OCI-LY1 (cell line): ENCODE measurements at regions not wholly inside any gene's neighbourhood (a gene's known extent, or its start where the extent isn't known, plus 50 kb on each side); places are given as distances from the start of the nearest gene placed in this dataset.

Experiments used
- H2AFZ ChIP-seq: fragments of 200-600 bp; sonication (generic), shearing (Covaris generic); 2 replicates; pipeline ENCODE4 v1.6.0; 2014; ENCODE audit warnings: antibody characterized with exemption, mild to moderate bottlenecking, low read length
- H3F3A ChIP-seq: fragments of 200-600 bp; sonication (generic), shearing (Covaris generic); 2 replicates; pipeline ENCODE4 v1.6.0; 2014; ENCODE audit warnings: mild to moderate bottlenecking, antibody characterized with exemption, low read length, moderate library complexity; ENCODE audit not compliant: insufficient read depth
- H3K27ac ChIP-seq: fragments of 200-600 bp; sonication (generic); 2 replicates; pipeline ENCODE4 v1.5.1; 2014; ENCODE audit warnings: low read length, mixed run types, mild to moderate bottlenecking, low read depth; ENCODE audit not compliant: poor library complexity, severe bottlenecking
- H3K27me3 ChIP-seq: fragments of 200-600 bp; sonication (generic); 2 replicates; pipeline ENCODE4 v1.6.0; 2014; ENCODE audit warnings: antibody characterized with exemption, mild to moderate bottlenecking, low read length, moderate library complexity; ENCODE audit not compliant: insufficient read depth
- H3K36me3 ChIP-seq: fragments of 200-600 bp; sonication (generic); 2 replicates; pipeline ENCODE4 v1.6.1; 2014; ENCODE audit warnings: mild to moderate bottlenecking, antibody characterized with exemption, low read length, moderate library complexity, mixed read lengths; ENCODE audit not compliant: insufficient read depth
- H3K4me1 ChIP-seq: fragments of 200-600 bp; sonication (generic); 2 replicates; pipeline ENCODE4 v1.5.1; 2014; ENCODE audit warnings: mild to moderate bottlenecking, low read length, moderate library complexity; ENCODE audit not compliant: insufficient read depth, severe bottlenecking
- H3K4me2 ChIP-seq: fragments of 200-600 bp; sonication (generic), shearing (Covaris generic); 2 replicates; pipeline ENCODE4 v1.6.1; 2014; ENCODE audit warnings: low read length
- H3K4me3 ChIP-seq: fragments of 200-600 bp; sonication (generic); 2 replicates; pipeline ENCODE4 v1.5.1; 2014; ENCODE audit warnings: low read length, low read depth, mild to moderate bottlenecking, mixed read lengths; ENCODE audit not compliant: poor library complexity, severe bottlenecking
- H3K79me2 ChIP-seq: fragments of 200-600 bp; shearing (Covaris generic); 2 replicates; pipeline ENCODE4 v1.6.1; 2016; ENCODE audit warnings: mixed run types, low read length, mixed read lengths; ENCODE audit not compliant: insufficient read depth
- H3K9ac ChIP-seq: fragments of 200-600 bp; sonication (generic), shearing (Covaris generic); 2 replicates; pipeline ENCODE4 v1.6.1; 2014; ENCODE audit warnings: mild to moderate bottlenecking, low read length, mixed read lengths
- H3K9me2 ChIP-seq: fragments of 200-600 bp; sonication (generic), shearing (Covaris generic); 2 replicates; pipeline ENCODE4 v1.6.1; 2014; ENCODE audit warnings: low read depth, mild to moderate bottlenecking, low read length, mixed read lengths
- H3K9me3 ChIP-seq: fragments of 200-600 bp; shearing (Covaris generic); 2 replicates; pipeline ENCODE4 v1.6.1; 2014; ENCODE audit warnings: low read length, mixed read lengths
- H4K20me1 ChIP-seq: fragments of 200-600 bp; sonication (generic), shearing (Covaris generic); 2 replicates; pipeline ENCODE4 v1.6.0; 2016; ENCODE audit warnings: mild to moderate bottlenecking, low read length; ENCODE audit not compliant: insufficient read depth
- CTCF ChIP-seq: fragments of 200-600 bp; sonication (generic), shearing (Covaris generic); IDR thresholded peaks from 2 replicates; pipeline ENCODE4 v1.5.1; 2017; ENCODE audit warnings: mild to moderate bottlenecking, antibody characterized with exemption, low read length, moderate library complexity, mixed read lengths
- EZH2 ChIP-seq: fragments of 200-600 bp; sonication (generic), shearing (Covaris generic); IDR thresholded peaks from 2 replicates; pipeline ENCODE4 v1.8.0; 2017; ENCODE audit warnings: borderline replicate concordance, mixed run types, mild to moderate bottlenecking, antibody characterized with exemption, low read length, moderate library complexity, mixed read lengths

DNA sequence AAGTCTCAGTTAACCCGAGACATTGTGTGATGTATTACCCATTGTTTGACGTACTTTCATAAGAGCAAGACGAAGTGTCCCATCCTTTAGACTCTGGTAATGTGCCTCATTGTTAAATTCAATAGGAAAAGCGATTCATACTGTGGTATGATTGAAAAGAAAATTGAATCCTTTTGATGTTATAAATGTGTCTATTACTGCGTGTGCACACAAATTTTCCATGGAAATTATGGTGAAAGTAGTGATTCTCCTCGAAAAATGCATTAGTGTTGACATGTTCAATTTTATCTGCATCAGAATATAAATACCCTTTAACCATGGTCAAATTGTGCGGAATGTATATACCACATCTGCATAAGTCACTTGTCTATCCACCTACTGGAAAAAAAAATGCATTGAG is 386.8 kb downstream of the INSC start:
- Histone ChIP-seq H3K4me3 (no peak overlapping the region), H4K20me1 (no peaks in the 10 kb centered on the region), H3K79me2 (no peaks in the 10 kb centered on the region), H3K9me3 (no peaks in the 10 kb centered on the region), H3K36me3 (no peaks in the 10 kb centered on the region), H2AFZ (no peak overlapping the region), H3K4me2 (no peak overlapping the region), H3K4me1 (no peaks in the 10 kb centered on the region), H3K27ac (no peak overlapping the region), H3K9me2 (no peaks in the 10 kb centered on the region), H3K9ac (no peak overlapping the region), H3F3A (no peaks in the 10 kb centered on the region), H3K27me3 (no peaks in the 10 kb centered on the region)
- no peak for TF ChIP-seq EZH2
- TF ChIP-seq CTCF = no peak

DNA sequence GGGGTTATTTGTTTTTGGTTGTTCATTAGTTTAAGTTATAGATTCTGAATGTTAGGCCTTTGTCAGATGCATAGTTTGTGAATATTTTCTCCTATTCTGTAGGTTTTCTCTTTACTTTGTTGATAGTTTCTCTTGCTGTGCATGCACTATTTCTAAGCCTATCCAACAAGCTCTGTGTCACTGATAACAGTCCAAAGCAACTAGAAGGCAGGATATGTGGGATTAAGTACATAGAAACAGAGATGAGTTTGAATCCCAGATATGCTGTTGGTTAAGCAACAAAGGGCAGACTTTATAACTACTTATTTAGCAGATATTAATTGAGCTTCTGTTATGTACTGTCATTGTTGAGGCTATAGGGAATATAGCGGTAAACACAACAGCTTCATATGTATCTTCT is 390.4 kb downstream of the INSC start:
- no peak overlapping the region for H3K4me3 ChIP-seq
- no peaks in the 10 kb centered on the region for H3K9me3 ChIP-seq
- H3K27me3 ChIP-seq = no peaks in the 10 kb centered on the region
- no peak overlapping the region for H3K4me2 ChIP-seq
- no peaks in the 10 kb centered on the region for H3K9me2 ChIP-seq
- no peaks in the 10 kb centered on the region for H3F3A ChIP-seq
- no peaks in the 10 kb centered on the region for H3K79me2 ChIP-seq
- H3K9ac ChIP-seq = no peak overlapping the region
- H3K27ac ChIP-seq = no peak overlapping the region
- TF ChIP-seq EZH2 (no peak), CTCF (no peak)
- no peak overlapping the region for H2AFZ ChIP-seq
- H3K4me1 ChIP-seq = no peaks in the 10 kb centered on the region
- H4K20me1 ChIP-seq = no peaks in the 10 kb centered on the region
- H3K36me3 ChIP-seq = no peaks in the 10 kb centered on the region

- no peak overlapping the region for H3K9ac ChIP-seq
- no peaks in the 10 kb centered on the region for H3K27me3 ChIP-seq
- no peaks in the 10 kb centered on the region for H3K9me3 ChIP-seq
- H3K9me2 ChIP-seq = no peaks in the 10 kb centered on the region
- H3K4me3 ChIP-seq = no peak overlapping the region
- no peaks in the 10 kb centered on the region for H3K4me1 ChIP-seq
- no peak overlapping the region for H3K4me2 ChIP-seq
- no peak overlapping the region for H2AFZ ChIP-seq
- TF ChIP-seq CTCF = no peak
- TF ChIP-seq EZH2 = no peak
- H3K79me2 ChIP-seq = no peaks in the 10 kb centered on the region
- H3F3A ChIP-seq = no peaks in the 10 kb centered on the region
- no peaks in the 10 kb centered on the region for H3K36me3 ChIP-seq
- H3K27ac ChIP-seq = no peak overlapping the region
- H4K20me1 ChIP-seq = no peaks in the 10 kb centered on the region
These were observed 392.9 kb downstream of the INSC start for GRCh38 chr11:15507592-15507991.
